D721Med (cell line): ENCODE measurements at regions not wholly inside any gene's neighbourhood (a gene's known extent, or its start where the extent isn't known, plus 50 kb on each side); places are given as distances from the start of the nearest gene placed in this dataset.
A peak's percentile ranks its signal among the peaks of the same experiment; 100 is the strongest.
"Not testable (repeated sequence)": the region's sequence is repeated elsewhere in the genome, so short reads cannot be mapped to it uniquely, and the experiment has no call there.

Experiments used
- DNase-seq: peaks from one replicate; pipeline ENCODE4 v3.0.0; 2011; ENCODE audit warnings: low spot score; ENCODE audit not compliant: insufficient read length
- FAIRE-seq: peaks from 2 replicates; lab custom pipeline; 2011; peaks lifted over from hg19 to GRCh38; lab: Jason Lieb, UNC
- CTCF ChIP-seq: IDR thresholded peaks from 2 replicates; pipeline ENCODE4 v1.5.1; 2012; ENCODE audit warnings: mild to moderate bottlenecking, control low read depth; ENCODE audit not compliant: insufficient read depth; ENCODE audit errors: missing control alignments

- DNase-seq, result no peak
- TF ChIP-seq CTCF, result no peak
- FAIRE-seq, result no peak
Observed at GRCh38 chr1:60808676-60809075, 273.7 kb upstream of the NFIA start.

GRCh38 chr1:60802884-60803283, 279.5 kb upstream of the NFIA start:
- FAIRE-seq (no peak), DNase-seq (no peak)
- TF ChIP-seq CTCF, result no peak

- no peak for TF ChIP-seq CTCF
- no peak for FAIRE-seq
- no peak for DNase-seq
Observed at GRCh38 chr1:60797351-60797750, 285.0 kb upstream of the NFIA start.

GRCh38 chr1:60791226-60791625, 291.1 kb upstream of the NFIA start:
- FAIRE-seq (no peak), DNase-seq (no peak)
- TF ChIP-seq CTCF, result no peak

- not testable (repeated sequence) for DNase-seq, FAIRE-seq
Observed at GRCh38 chr1:60773099-60773498, 309.3 kb upstream of the NFIA start.

GRCh38 chr1:60769082-60769481, 313.3 kb upstream of the NFIA start:
- TF ChIP-seq CTCF, result no peak
- DNase-seq, result no peak
- no peak for FAIRE-seq

GRCh38 chr1:60765204-60765603, 317.2 kb upstream of the NFIA start:
- DNase-seq (no peak), FAIRE-seq (peak; percentile 60)
- TF ChIP-seq CTCF, result peak; percentile 51

GRCh38 chr1:60764489-60764888, 317.9 kb upstream of the NFIA start:
- no peak for FAIRE-seq
- no peak for TF ChIP-seq CTCF

More at GRCh38 chr1:60764489-60764888, 317.9 kb upstream of the NFIA start:
- DNase-seq, result no peak
